Stomach (tissue), 8 donors: ENCODE measurements at regions not wholly inside any gene's neighbourhood (a gene's known extent, or its start where the extent isn't known, plus 50 kb on each side); places are given as distances from the start of the nearest gene placed in this dataset.

Experiments
- DNase-seq, 2 donors: peaks; one replicate each; pipeline versions ENCODE4 v3.0.0 to v3.0.0-alpha.2; 2013 to 2019
- H3K27ac ChIP-seq, 5 donors: fragments of 200-600 bp in 4 of 5; sonication (generic) in 4 of 5; one replicate each; pipeline ENCODE4 v1.5.1; 2013 to 2019; ENCODE audit warnings: mild to moderate bottlenecking in 1 of 5, moderate library complexity in 1 of 5
- H3K27me3 ChIP-seq, 3 donors: fragments of 200-600 bp; sonication (generic); one replicate each; pipeline ENCODE4 v1.5.1; 2017 to 2019; ENCODE audit warnings: mixed run types in 1 of 3
- H3K36me3 ChIP-seq, 4 donors: fragments of 200-600 bp; sonication (generic); 1 replicate in 3 of 4; 2 replicates in 1 of 4; pipeline ENCODE4 v1.5.1; 2016 to 2019
- H3K4me1 ChIP-seq, 4 donors: fragments of 200-600 bp; sonication (generic); one replicate each; pipeline ENCODE4 v1.5.1; 2016 to 2019
- H3K4me3 ChIP-seq, 4 donors: fragments of 200-600 bp; sonication (generic) in 3 of 4; one replicate each; pipeline ENCODE4 v1.5.1; 2016 to 2019; ENCODE audit warnings: mild to moderate bottlenecking in 1 of 4
- H3K9me3 ChIP-seq, 4 donors: fragments of 200-600 bp; sonication (generic); one replicate each; pipeline ENCODE4 v1.5.1; 2016 to 2019
- EP300 ChIP-seq: sonication (generic); formaldehyde crosslinking; IDR thresholded peaks from one replicate; pipeline ENCODE4 v1.6.1; 2017; ENCODE audit warnings: antibody characterized with exemption
- POLR2A ChIP-seq, 4 donors: fragments of 450-650 bp; IDR thresholded peaks; one replicate each; pipeline ENCODE4 v1.6.1; 2016; ENCODE audit warnings: antibody characterized with exemption in 4 of 4, control low read depth in 2 of 4, mild to moderate bottlenecking in 1 of 4, moderate library complexity in 1 of 4
- POLR2AphosphoS5 ChIP-seq, 3 donors: sonication (generic); formaldehyde crosslinking; IDR thresholded peaks; one replicate each; pipeline ENCODE4 v1.6.1; 2016; ENCODE audit warnings: antibody characterized with exemption in 3 of 3
- WGBS, 5 donors: extraction: QIAGEN DNeasy Blood & Tissue Kit in 3 of 5; methylation state at CpG; one replicate each; pipeline versions ENCODE4 v1.1.5 to v1.1.7; 2013 to 2018; 5-methylcytosine and 5-hydroxymethylcytosine counted together
- intact Hi-C: fragments of 100-400 bp; cut with DNase I; formaldehyde crosslinking; loops from one replicate; pipeline ENCODE4 v1.15.1; 2023; ENCODE audit warnings: low total_unique reads
- TF ChIP-seq, protein P1 (sequence below), 7 experiments: fragments of 450-650 bp in 4 of 7; fragments of 200-600 bp in 3 of 7; sonication (generic) in 3 of 7; IDR thresholded peaks; one replicate each; pipeline ENCODE4 v1.5.1; 2016 to 2019; ENCODE audit warnings: antibody characterized with exemption in 7 of 7, control low read depth in 2 of 7, mild to moderate bottlenecking in 1 of 7
- donor health status: healthy with polysubstance abuse.
- donor health status: Bipolar disorder and iron deficiency.
- donor health status: healthy.

- Histone ChIP-seq H3K4me1 (no peaks in the 10 kb centered on the region), H3K4me3 (no peak overlapping the region), H3K36me3 (no peaks in the 10 kb centered on the region), H3K9me3 (no peaks in the 10 kb centered on the region), H3K27me3 (no peaks in the 10 kb centered on the region), H3K27ac (no peak overlapping the region)
- 89 to 97% (median 92%) methylated on average over 1 of the region's 1 CpG for WGBS, 5 donors
- TF ChIP-seq, protein P1, sequence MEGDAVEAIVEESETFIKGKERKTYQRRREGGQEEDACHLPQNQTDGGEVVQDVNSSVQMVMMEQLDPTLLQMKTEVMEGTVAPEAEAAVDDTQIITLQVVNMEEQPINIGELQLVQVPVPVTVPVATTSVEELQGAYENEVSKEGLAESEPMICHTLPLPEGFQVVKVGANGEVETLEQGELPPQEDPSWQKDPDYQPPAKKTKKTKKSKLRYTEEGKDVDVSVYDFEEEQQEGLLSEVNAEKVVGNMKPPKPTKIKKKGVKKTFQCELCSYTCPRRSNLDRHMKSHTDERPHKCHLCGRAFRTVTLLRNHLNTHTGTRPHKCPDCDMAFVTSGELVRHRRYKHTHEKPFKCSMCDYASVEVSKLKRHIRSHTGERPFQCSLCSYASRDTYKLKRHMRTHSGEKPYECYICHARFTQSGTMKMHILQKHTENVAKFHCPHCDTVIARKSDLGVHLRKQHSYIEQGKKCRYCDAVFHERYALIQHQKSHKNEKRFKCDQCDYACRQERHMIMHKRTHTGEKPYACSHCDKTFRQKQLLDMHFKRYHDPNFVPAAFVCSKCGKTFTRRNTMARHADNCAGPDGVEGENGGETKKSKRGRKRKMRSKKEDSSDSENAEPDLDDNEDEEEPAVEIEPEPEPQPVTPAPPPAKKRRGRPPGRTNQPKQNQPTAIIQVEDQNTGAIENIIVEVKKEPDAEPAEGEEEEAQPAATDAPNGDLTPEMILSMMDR (IDR thresholded peaks at IDR 0.05) = no peak
- TF ChIP-seq POLR2A (IDR thresholded peaks at IDR 0.05) = no peak
- no peak for TF ChIP-seq EP300
- no peak for TF ChIP-seq POLR2AphosphoS5 (IDR thresholded peaks at IDR 0.05)
- intact Hi-C loops = no loop called here
- no peak for DNase-seq
Measured at GRCh38 chr18:28740575-28740974, 563.6 kb upstream of the CDH2 start.

DNA sequence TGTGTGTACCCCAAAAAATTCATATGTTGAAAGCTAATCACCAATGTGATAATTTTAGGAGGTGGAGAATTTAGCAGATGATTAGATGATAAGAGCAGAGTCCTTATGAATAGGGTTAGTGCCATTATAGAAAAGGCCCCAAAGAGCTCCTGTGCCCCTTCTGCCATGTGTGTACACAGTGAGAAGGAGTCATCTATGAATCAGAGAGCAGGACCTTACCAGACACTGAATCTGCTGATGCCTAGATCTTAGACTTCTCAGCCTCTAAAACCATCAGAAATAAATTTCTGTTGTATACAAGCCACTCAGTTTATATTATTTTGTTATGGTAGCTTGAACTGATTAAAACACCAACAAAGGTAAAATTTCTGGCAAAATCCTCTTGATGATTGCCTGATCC lies 560.0 kb upstream of the CDH2 start:
- no peaks in the 10 kb centered on the region for H3K4me1 ChIP-seq
- DNase-seq = no peak
- no peaks in the 10 kb centered on the region for H3K36me3 ChIP-seq
- H3K9me3 ChIP-seq = no peaks in the 10 kb centered on the region
- TF ChIP-seq, protein P1 (IDR thresholded peaks at IDR 0.05) = no peak
- TF ChIP-seq EP300 (no peak), POLR2AphosphoS5 (IDR thresholded peaks at IDR 0.05) (no peak)
- intact Hi-C loops = no loop called here
- no peak overlapping the region for H3K27ac ChIP-seq
- no peaks in the 10 kb centered on the region for H3K27me3 ChIP-seq
- no peak overlapping the region for H3K4me3 ChIP-seq

DNA sequence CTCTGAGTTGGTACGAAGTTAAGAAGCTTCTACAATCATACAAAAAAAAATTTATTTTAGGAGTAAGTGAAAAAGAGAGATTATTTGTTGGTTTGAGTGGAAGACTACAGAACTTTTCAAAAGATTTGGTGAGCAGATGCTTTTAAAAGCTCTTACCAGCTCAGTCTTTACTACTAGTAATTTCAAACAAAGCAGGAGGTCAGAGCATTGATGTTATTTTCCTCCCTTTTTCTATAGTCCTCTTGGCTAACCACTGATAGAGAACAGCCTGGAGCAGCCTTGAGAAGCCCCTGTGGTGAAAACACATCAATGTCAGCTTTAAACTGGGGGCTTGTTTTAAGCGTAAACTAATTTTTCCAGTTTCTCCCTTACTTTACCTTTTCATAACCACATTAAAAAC lies 559.3 kb upstream of the CDH2 start:
- TF ChIP-seq EP300 = no peak
- no peak for TF ChIP-seq POLR2AphosphoS5 (IDR thresholded peaks at IDR 0.05)
- TF ChIP-seq, protein P1 (IDR thresholded peaks at IDR 0.05) = no peak
- TF ChIP-seq POLR2A (IDR thresholded peaks at IDR 0.05) = no peak
- H3K27me3 ChIP-seq = no peaks in the 10 kb centered on the region
- no peaks in the 10 kb centered on the region for H3K4me1 ChIP-seq
- 75 to 86% (median 80%) methylated on average over 2 of the region's 2 CpGs for WGBS, 5 donors
- H3K4me3 ChIP-seq = no peak overlapping the region
- DNase-seq = no peak
- no peak overlapping the region for H3K27ac ChIP-seq
- peaks cover 0 to 2% (median 0%) of the 10 kb centered on the region in 4 donors for H3K9me3 ChIP-seq
- intact Hi-C loops = no loop called here
- H3K36me3 ChIP-seq = no peaks in the 10 kb centered on the region

- intact Hi-C loops = no loop called here
- TF ChIP-seq POLR2AphosphoS5 (IDR thresholded peaks at IDR 0.05) (no peak), EP300 (no peak), POLR2A (IDR thresholded peaks at IDR 0.05) (no peak)
- TF ChIP-seq, protein P1 (IDR thresholded peaks at IDR 0.05) = no peak
- Histone ChIP-seq H3K4me3 (no peak overlapping the region), H3K4me1 (no peaks in the 10 kb centered on the region), H3K27ac (no peak overlapping the region), H3K27me3 (no peaks in the 10 kb centered on the region), H3K36me3 (no peaks in the 10 kb centered on the region), H3K9me3 (peaks cover 0 to 7% (median 0%) of the 10 kb centered on the region in 4 donors)
- peak in 1 of 2 donors; percentile 18 for DNase-seq
- WGBS, 5 donors = 29 to 47% (median 39%) methylated on average over 2 of the region's 2 CpGs
Measured at GRCh38 chr18:28735731-28736130, 558.8 kb upstream of the CDH2 start.
